OCI-LY7 (cell line): ENCODE measurements at regions not wholly inside any gene's neighbourhood (a gene's known extent, or its start where the extent isn't known, plus 50 kb on each side); places are given as distances from the start of the nearest gene placed in this dataset. TPM values are rescaled to one million over a fixed set of nuclear protein-coding genes. Genes with fewer than 3 reads are reported as not detected.

Source experiments
- BruUV-seq: library from RNA; stranded (reverse); fragments of 400-500 nt; replicated peaks from 2 replicates; lab custom pipeline; 2021; lab: Mats Ljungman, UMichigan
- CTCF ChIA-PET: fragments of 300-600 bp; sonication (Branson Sonifier 250); formaldehyde crosslinking; loops from one replicate; lab custom pipeline; 2022; ENCODE audit warnings: antibody characterized with exemption; ENCODE audit not compliant: unreplicated experiment; lab: Charles Lee
- POLR2A ChIA-PET: fragments of 300-600 bp; sonication (Branson Sonifier 250); formaldehyde crosslinking; loops from one replicate; lab custom pipeline; 2022; ENCODE audit warnings: antibody characterized with exemption; lab: Charles Lee
- DNase-seq: peaks from one replicate; pipeline ENCODE4 v3.0.0-alpha.2; 2015; ENCODE audit warnings: low spot score
- H2AFZ ChIP-seq: fragments of 200-600 bp; sonication (generic), shearing (Covaris generic); 2 replicates; pipeline ENCODE4 v1.6.1; 2014; ENCODE audit warnings: mild to moderate bottlenecking, antibody characterized with exemption, low read length, moderate library complexity
- H3K27ac ChIP-seq: fragments of 200-600 bp; sonication (generic); 2 replicates; pipeline ENCODE4 v1.5.1; 2014; ENCODE audit warnings: mixed run types, low read depth, mild to moderate bottlenecking, moderate library complexity, low read length, inconsistent platforms; ENCODE audit not compliant: poor library complexity, severe bottlenecking
- H3K36me3 ChIP-seq: fragments of 200-600 bp; sonication (generic); 2 replicates; pipeline ENCODE4 v1.6.1; 2014; ENCODE audit warnings: mild to moderate bottlenecking, antibody characterized with exemption, low read length, moderate library complexity, mixed read lengths; ENCODE audit not compliant: insufficient read depth
- H3K4me1 ChIP-seq: fragments of 200-600 bp; sonication (generic); 2 replicates; pipeline ENCODE4 v1.5.1; 2014; ENCODE audit warnings: mild to moderate bottlenecking, low read length; ENCODE audit not compliant: insufficient read depth, poor library complexity, severe bottlenecking
- H3K4me2 ChIP-seq: fragments of 200-600 bp; sonication (generic); 2 replicates; pipeline ENCODE4 v1.6.1; 2014; ENCODE audit warnings: mild to moderate bottlenecking, low read length
- H3K4me3 ChIP-seq: fragments of 200-600 bp; sonication (generic); 2 replicates; pipeline ENCODE4 v1.5.1; 2014; ENCODE audit warnings: mild to moderate bottlenecking, low read depth, low read length; ENCODE audit not compliant: poor library complexity, severe bottlenecking
- H3K79me2 ChIP-seq: fragments of 200-600 bp; sonication (generic); 2 replicates; pipeline ENCODE4 v1.6.1; 2016; ENCODE audit warnings: low read depth, mild to moderate bottlenecking, low read length, moderate library complexity, mixed read lengths; ENCODE audit not compliant: insufficient read depth
- H3K9me2 ChIP-seq: fragments of 200-600 bp; sonication (generic); 2 replicates; pipeline ENCODE4 v1.6.1; 2016; ENCODE audit warnings: mild to moderate bottlenecking, low read length, mixed read lengths; ENCODE audit not compliant: insufficient read depth
- H3K9me3 ChIP-seq: fragments of 200-600 bp; sonication (generic); 2 replicates; pipeline ENCODE4 v1.6.1; 2014; ENCODE audit warnings: mild to moderate bottlenecking, mixed run types, low read length, mixed read lengths
- H4K20me1 ChIP-seq: fragments of 200-600 bp; sonication (generic); 2 replicates; pipeline ENCODE4 v1.6.1; 2014; ENCODE audit warnings: mild to moderate bottlenecking, antibody characterized with exemption, low read length, moderate library complexity, mixed read lengths; ENCODE audit not compliant: insufficient read depth
- CTCF ChIP-seq: fragments of 200-600 bp; sonication (generic); conservative IDR thresholded peaks from 2 replicates; pipeline ENCODE4 v1.5.1; 2014; ENCODE audit warnings: mild to moderate bottlenecking, antibody characterized with exemption, low read length, moderate library complexity, mixed read lengths
- EZH2phosphoT487 ChIP-seq: fragments of 200-600 bp; sonication (generic); IDR thresholded peaks from 2 replicates; pipeline ENCODE4 v1.6.1; 2018; ENCODE audit warnings: low read depth, borderline replicate concordance, mild to moderate bottlenecking, mixed run types, antibody characterized with exemption, low read length, moderate library complexity, mixed read lengths
- intact Hi-C: fragments of 100-400 bp; cut with micrococcal nuclease; formaldehyde crosslinking; loops from one replicate; pipeline ENCODE4 v1.10.0; 2022; ENCODE audit not compliant: unreplicated experiment
- microRNA-seq: library from miRNA; unstranded; fragments of <30 nt; microRNA quantifications from one replicate; pipeline ENCODE4 v1.2.0, GENCODE V29; 2022; ENCODE audit warnings: borderline replicate concordance
- small RNA-seq: library from RNA; depleted of rRNA; stranded (forward); fragments of <200 nt; gene quantifications from one replicate; pipeline ENCODE3, GENCODE V24; 2014

- Histone ChIP-seq H3K9me3 (peaks cover 9% of the 10 kb centered on the region; the same call in 1 of the 2 replicates), H3K79me2 (no peaks in the 10 kb centered on the region), H3K4me1 (no peaks in the 10 kb centered on the region), H3K27ac (no peak overlapping the region), H3K36me3 (no peaks in the 10 kb centered on the region), H3K9me2 (no peaks in the 10 kb centered on the region), H2AFZ (no peak overlapping the region), H3K4me3 (no peak overlapping the region), H3K4me2 (no peak overlapping the region), H4K20me1 (no peaks in the 10 kb centered on the region)
- BruUV-seq: no TSS peak
- POLR2A ChIA-PET: no interaction called here
- intact Hi-C loops: no loop called here
- DNase-seq: no peak
- CTCF ChIA-PET: no interaction called here
- no peak for TF ChIP-seq CTCF
- no peak for TF ChIP-seq EZH2phosphoT487
These were observed 155.6 kb downstream of the PHF2 start for GRCh38 chr9:93731963-93732362.

GRCh38 chr9:93730648-93731047 is 154.3 kb downstream of the PHF2 start:
- no TSS peak for BruUV-seq
- POLR2A ChIA-PET: no interaction called here
- H3K79me2 ChIP-seq: no peaks in the 10 kb centered on the region
- peaks cover 9% of the 10 kb centered on the region; the same call in 1 of the 2 replicates for H3K9me3 ChIP-seq
- CTCF ChIA-PET: no interaction called here
- H3K27ac ChIP-seq: no peak overlapping the region
- H3K4me1 ChIP-seq: no peaks in the 10 kb centered on the region
- intact Hi-C loops: no loop called here
- no peaks in the 10 kb centered on the region for H3K9me2 ChIP-seq
- no peaks in the 10 kb centered on the region for H3K36me3 ChIP-seq
- no peaks in the 10 kb centered on the region for H4K20me1 ChIP-seq
- TF ChIP-seq CTCF (no peak), EZH2phosphoT487 (no peak)
- DNase-seq: no peak
- no peak overlapping the region for H3K4me3 ChIP-seq
- no peak overlapping the region for H2AFZ ChIP-seq
- H3K4me2 ChIP-seq: no peak overlapping the region

GRCh38 chr9:93730217-93730616 is 153.8 kb downstream of the PHF2 start:
- Histone ChIP-seq H3K4me1 (no peaks in the 10 kb centered on the region), H4K20me1 (no peaks in the 10 kb centered on the region), H3K27ac (no peak overlapping the region), H3K4me2 (no peak overlapping the region), H3K79me2 (no peaks in the 10 kb centered on the region), H3K4me3 (no peak overlapping the region), H3K9me2 (no peaks in the 10 kb centered on the region), H3K9me3 (peaks cover 9% of the 10 kb centered on the region; the same call in 1 of the 2 replicates), H3K36me3 (no peaks in the 10 kb centered on the region), H2AFZ (no peak overlapping the region)
- ChIA-PET CTCF (no interaction called here), POLR2A (no interaction called here)
- intact Hi-C loops: no loop called here
- TF ChIP-seq EZH2phosphoT487 (no peak), CTCF (no peak)
- DNase-seq: no peak
- no TSS peak for BruUV-seq

Small RNA genes in the stretch of these regions (microRNA-seq; reads per million reads assigned to microRNA genes)
- gene MIR4291: not detected

Small RNA genes in the stretch of these regions (small RNA-seq; reads per million reads assigned to genes)
- gene MIR4291: not detected
